ENCODE measurements at regions not wholly inside any gene's neighbourhood (a gene's known extent, or its start where the extent isn't known, plus 50 kb on each side); places are given as distances from the start of the nearest gene placed in this dataset.
"Not testable (repeated sequence)": the region's sequence is repeated elsewhere in the genome, so short reads cannot be mapped to it uniquely, and the experiment has no call there.

DNA sequence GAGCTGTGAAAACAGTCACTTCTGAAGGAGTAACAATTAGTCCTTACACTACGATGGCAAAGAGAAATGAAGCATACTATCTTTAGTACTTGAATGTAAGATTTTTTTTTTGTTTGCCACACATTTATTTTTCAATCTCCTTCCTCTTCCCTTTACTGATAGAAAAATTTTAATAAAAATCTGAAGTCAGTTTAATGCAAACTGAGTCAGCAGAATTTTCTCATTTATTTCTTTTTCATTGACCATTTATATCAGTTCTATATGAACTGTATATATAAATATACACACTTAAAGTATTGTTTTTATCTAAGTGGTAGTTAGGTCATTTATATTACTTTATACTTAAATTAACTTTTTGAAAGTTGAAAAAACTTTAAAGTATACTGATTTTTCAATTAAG, 1009.1 kb upstream of the SPRY2 start:
- H3K9me3 ChIP-seq = no peaks in the 10 kb centered on the region
- ATAC-seq = no peak
- H3K36me3 ChIP-seq = no peaks in the 10 kb centered on the region
- no peaks in the 10 kb centered on the region for H3K4me1 ChIP-seq
- no peak for DNase-seq
- H3K27me3 ChIP-seq = no peaks in the 10 kb centered on the region
- TF ChIP-seq, protein P1, sequence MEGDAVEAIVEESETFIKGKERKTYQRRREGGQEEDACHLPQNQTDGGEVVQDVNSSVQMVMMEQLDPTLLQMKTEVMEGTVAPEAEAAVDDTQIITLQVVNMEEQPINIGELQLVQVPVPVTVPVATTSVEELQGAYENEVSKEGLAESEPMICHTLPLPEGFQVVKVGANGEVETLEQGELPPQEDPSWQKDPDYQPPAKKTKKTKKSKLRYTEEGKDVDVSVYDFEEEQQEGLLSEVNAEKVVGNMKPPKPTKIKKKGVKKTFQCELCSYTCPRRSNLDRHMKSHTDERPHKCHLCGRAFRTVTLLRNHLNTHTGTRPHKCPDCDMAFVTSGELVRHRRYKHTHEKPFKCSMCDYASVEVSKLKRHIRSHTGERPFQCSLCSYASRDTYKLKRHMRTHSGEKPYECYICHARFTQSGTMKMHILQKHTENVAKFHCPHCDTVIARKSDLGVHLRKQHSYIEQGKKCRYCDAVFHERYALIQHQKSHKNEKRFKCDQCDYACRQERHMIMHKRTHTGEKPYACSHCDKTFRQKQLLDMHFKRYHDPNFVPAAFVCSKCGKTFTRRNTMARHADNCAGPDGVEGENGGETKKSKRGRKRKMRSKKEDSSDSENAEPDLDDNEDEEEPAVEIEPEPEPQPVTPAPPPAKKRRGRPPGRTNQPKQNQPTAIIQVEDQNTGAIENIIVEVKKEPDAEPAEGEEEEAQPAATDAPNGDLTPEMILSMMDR (IDR thresholded peaks at IDR 0.05) = no peak
- H3K4me3 ChIP-seq = no peak overlapping the region
- no peak overlapping the region for H3K27ac ChIP-seq
- intact Hi-C loops (cut with DNase I) = no loop called here

DNA sequence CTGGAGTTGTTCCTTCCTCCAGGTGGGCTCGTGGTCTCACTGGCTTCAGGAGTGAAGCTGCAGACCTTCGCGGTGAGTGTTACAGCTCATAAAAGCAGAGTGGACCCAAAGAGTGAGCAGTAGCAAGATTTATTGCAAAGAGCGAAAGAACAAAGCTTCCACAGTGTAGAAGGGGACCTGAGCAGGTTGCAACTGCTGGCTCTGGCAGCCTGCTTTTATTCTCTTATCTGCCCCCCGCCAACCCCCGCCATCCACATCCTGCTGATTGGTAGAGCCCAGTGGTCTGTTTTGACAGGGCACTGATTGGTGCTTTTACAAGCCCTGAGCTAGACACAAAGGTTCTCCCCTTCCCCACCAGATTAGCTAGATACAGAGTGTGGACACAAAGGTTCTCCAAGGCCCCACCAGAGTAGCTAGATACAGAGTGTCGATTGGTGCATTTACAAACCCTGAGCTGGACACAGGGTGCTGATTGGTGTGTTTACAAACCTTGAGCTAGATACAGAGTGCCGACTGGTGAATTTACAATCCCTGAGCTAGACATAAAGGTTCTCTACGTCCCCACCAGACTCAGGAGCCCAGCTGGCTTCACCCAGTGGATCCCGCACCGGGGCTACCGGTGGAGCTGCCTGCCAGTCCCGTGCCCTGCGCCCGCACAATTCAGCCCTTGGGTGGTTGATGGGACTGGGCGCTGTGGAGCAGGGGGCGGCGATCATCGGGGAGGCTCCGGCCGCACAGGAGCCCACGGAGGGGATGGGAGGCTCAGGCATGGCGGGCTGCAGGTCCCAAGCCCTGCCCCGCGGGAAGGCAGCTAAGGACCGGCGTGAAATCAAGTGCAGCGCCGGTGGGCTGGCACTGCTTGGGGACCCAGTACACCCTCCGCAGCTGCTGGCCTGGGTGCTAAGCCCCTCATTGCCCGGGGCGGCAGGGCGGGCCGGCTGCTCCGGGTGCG, 999.5 kb upstream of the SPRY2 start:
- DNase-seq = not testable (repeated sequence)

DNA sequence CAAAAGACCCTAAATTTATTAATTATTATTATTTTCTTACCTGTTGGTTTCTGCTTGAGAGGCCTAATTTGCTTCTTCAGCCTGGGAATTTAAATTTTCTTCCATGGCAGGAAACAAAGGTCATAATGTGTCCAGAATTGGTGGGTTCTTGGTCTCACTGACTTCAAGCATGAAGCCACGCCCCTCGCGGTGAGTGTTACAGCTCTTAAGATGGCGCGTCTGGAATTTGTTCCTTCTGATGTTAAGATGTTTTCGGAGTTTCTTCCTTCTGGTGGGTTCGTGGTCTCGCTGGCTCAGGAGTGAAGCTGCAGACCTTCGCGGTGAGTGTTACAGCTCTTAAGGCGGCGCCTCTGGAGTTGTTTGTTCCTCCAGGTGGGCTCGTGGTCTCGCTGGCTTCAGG, 998.7 kb upstream of the SPRY2 start:
- DNase-seq; ATAC-seq; H3K27me3 ChIP-seq; H3K27ac ChIP-seq; H3K9me3 ChIP-seq; H3K36me3 ChIP-seq; intact Hi-C loops (cut with DNase I); H3K4me1 ChIP-seq; H3K4me3 ChIP-seq: not testable (repeated sequence)

More for the DNA sequence above, 999.5 kb upstream of the SPRY2 start:
- H3K36me3 ChIP-seq; intact Hi-C loops (cut with DNase I); ATAC-seq; H3K27me3 ChIP-seq; H3K4me1 ChIP-seq; H3K9me3 ChIP-seq; H3K27ac ChIP-seq; H3K4me3 ChIP-seq: not testable (repeated sequence)

DNA sequence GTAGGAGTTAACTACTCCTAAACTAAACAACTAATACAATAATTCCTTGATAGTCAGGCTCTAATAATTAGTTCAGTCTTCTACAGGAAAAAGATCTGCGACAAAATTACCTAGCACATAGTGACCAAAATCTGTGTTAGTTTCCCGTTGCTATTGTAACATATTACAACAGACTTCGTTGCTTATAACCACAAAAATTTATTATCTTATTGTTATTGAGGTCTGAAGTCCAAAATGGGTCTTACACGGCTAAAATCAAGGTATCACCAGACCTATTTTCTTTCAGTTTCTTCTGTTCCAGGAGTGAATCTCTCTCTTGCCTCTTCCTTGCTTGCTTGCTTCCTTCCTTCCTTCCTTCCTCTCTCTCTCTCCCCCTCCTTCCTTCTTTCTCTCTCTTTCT, 993.6 kb upstream of the SPRY2 start:
- TF ChIP-seq, protein P1 (IDR thresholded peaks at IDR 0.05) = no peak
- no peak overlapping the region for H3K27ac ChIP-seq
- H3K36me3 ChIP-seq = no peaks in the 10 kb centered on the region
- H3K27me3 ChIP-seq = no peaks in the 10 kb centered on the region
- ATAC-seq (no peak), DNase-seq (no peak)
- H3K9me3 ChIP-seq = no peaks in the 10 kb centered on the region
- H3K4me3 ChIP-seq = no peak overlapping the region
- no peaks in the 10 kb centered on the region for H3K4me1 ChIP-seq
- intact Hi-C loops (cut with DNase I) = no loop called here

DNA sequence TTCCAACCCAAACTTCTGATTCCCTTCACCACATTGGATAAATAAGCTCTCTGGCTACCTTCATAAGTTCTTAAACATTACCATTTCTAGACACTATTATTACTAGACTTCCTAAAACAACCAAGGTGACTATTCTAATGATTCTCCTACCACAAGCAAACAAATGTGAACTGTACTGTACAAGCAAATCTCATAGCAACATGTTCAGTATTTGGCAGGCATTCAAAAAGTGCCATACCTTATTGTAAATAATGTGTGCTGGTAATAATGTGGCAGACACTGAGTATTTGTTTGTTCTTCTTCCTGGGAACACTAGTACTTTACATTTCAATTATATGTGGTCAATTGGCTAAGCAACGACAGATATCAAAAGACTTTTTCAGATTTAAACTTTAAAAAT, 986.0 kb upstream of the SPRY2 start:
- Histone ChIP-seq H3K4me3 (no peak overlapping the region), H3K36me3 (no peaks in the 10 kb centered on the region), H3K4me1 (no peaks in the 10 kb centered on the region), H3K9me3 (no peaks in the 10 kb centered on the region), H3K27ac (no peak overlapping the region), H3K27me3 (no peaks in the 10 kb centered on the region)
- ATAC-seq (no peak), DNase-seq (no peak)
- TF ChIP-seq, protein P1 (IDR thresholded peaks at IDR 0.05) = no peak
- intact Hi-C loops (cut with DNase I) = no loop called here

DNA sequence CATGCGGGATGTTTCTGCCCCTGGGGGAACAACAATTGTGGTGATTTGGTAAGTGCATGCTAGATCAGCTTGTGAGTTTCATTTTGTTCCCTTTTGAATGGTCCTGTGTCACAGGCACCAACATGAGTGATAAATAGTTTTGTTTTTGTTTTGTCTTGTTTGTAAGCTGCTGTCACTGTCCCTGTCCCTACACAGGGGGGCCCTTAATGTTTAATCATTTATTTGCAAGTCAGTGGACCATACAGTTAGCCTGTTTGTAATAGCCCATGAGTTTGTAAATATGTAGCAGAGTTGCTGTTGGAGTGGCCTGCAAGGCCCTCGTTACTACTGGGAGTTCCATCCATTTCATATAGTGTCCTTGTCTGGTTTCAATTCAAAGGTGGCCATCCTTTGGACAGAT, 979.6 kb upstream of the SPRY2 start:
- TF ChIP-seq, protein P1 (IDR thresholded peaks at IDR 0.05) = no peak
- H3K9me3 ChIP-seq = no peaks in the 10 kb centered on the region
- H3K36me3 ChIP-seq = no peaks in the 10 kb centered on the region
- intact Hi-C loops (cut with DNase I) = no loop called here
- DNase-seq (no peak), ATAC-seq (no peak)
- H3K27me3 ChIP-seq = no peaks in the 10 kb centered on the region
- H3K27ac ChIP-seq = no peak overlapping the region
- H3K4me1 ChIP-seq = no peaks in the 10 kb centered on the region
- no peak overlapping the region for H3K4me3 ChIP-seq
